RWPE1 (cell line): ENCODE measurements at regions not wholly inside any gene's neighbourhood (a gene's known extent, or its start where the extent isn't known, plus 50 kb on each side); places are given as distances from the start of the nearest gene placed in this dataset.
"Not testable (repeated sequence)": the region's sequence is repeated elsewhere in the genome, so short reads cannot be mapped to it uniquely, and the experiment has no call there.

Source experiments
- CTCF ChIA-PET: fragments of 350-600 bp; sonication (Branson Sonifier 250); formaldehyde crosslinking; extraction: SDS; loops from one replicate; lab custom pipeline; 2021; lab: Yijun Ruan, JAX
- POLR2A ChIA-PET: fragments of 400-600 bp; formaldehyde crosslinking; extraction: SDS; loops from one replicate; lab custom pipeline; 2020; ENCODE audit warnings: antibody characterized with exemption; ENCODE audit not compliant: low non-redundant PET; lab: Yijun Ruan, JAX
- DNase-seq: peaks from one replicate; pipeline ENCODE4 v3.0.0; 2012; ENCODE audit warnings: low spot score
- H3K27ac ChIP-seq: fragments of 450-650 bp; 2 replicates; pipeline ENCODE4 v1.5.1; 2017
- TF ChIP-seq, protein P1 (sequence below): fragments of 450-650 bp; conservative IDR thresholded peaks from 2 replicates; pipeline ENCODE4 v1.5.1; 2017; ENCODE audit warnings: low read depth, mild to moderate bottlenecking

DNA sequence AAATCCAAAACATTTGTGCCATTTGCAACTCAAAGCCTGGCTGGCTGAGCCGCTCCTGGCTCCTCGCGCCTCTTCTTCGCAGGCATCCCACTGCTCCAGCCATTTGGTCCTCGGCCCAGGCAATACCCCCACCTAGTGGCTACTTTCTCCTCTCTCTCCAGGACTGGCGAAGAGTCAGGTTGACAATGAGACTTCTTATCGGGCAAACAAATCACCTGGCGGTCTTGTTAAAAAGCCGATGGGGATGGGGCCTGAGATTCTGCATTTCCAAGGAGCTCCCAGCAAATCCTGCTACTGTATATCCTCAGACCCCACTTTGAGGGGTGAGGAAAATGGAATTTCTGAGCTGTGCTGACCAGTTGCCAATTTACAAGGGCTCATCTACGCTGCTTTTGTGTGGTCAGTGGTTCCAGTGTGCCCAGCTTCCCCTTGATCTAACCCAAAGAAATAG is 89.0 kb downstream of the ISX start:
- no peak overlapping the region for H3K27ac ChIP-seq
- TF ChIP-seq, protein P1, sequence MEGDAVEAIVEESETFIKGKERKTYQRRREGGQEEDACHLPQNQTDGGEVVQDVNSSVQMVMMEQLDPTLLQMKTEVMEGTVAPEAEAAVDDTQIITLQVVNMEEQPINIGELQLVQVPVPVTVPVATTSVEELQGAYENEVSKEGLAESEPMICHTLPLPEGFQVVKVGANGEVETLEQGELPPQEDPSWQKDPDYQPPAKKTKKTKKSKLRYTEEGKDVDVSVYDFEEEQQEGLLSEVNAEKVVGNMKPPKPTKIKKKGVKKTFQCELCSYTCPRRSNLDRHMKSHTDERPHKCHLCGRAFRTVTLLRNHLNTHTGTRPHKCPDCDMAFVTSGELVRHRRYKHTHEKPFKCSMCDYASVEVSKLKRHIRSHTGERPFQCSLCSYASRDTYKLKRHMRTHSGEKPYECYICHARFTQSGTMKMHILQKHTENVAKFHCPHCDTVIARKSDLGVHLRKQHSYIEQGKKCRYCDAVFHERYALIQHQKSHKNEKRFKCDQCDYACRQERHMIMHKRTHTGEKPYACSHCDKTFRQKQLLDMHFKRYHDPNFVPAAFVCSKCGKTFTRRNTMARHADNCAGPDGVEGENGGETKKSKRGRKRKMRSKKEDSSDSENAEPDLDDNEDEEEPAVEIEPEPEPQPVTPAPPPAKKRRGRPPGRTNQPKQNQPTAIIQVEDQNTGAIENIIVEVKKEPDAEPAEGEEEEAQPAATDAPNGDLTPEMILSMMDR: peak; percentile 76
- ChIA-PET POLR2A (no interaction called here), CTCF (interaction anchor here (0.6 to 1.1 kb wide), 2 partner anchors 1232 to 1777 kb away, joined by 3 read pairs; no protein-coding TSS in a partner anchor)
- peak; percentile 39 for DNase-seq

DNA sequence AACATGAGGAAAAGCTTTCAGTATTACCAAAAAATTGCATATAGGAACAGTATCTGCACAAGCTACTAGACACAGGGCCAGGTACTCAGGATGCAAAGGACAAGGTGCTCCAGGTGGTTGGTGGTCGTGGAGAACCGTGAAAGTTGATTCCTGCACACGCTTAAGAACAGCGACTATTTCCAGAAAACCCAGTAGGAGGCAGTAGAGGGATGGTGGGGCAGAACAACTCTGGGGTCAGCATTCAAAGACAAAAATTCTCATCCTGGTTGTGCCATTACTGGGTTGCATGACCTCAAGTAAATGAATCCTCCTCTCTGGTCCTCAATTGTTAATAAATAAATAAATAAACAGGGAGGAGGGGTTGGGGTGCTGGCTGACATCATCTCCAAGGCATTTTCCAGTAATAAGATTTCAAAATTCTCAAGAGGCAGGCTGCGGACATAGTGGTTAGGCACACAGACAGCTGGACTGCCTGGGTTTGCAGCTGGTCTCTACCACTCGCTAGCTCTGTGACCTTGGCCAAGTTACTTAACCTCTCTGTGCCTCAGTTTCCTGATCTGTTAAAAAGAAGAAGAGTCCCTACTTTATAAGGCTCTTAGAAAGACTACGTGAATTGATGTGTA is 89.6 kb downstream of the ISX start:
- no peak for DNase-seq
- TF ChIP-seq, protein P1: no peak
- ChIA-PET CTCF (interaction anchor here (0.5 to 1.1 kb wide), 3 partner anchors 300 to 1778 kb away, joined by 3 to 6 read pairs (median 3); no protein-coding TSS in a partner anchor), POLR2A (no interaction called here)
- H3K27ac ChIP-seq: no peak overlapping the region

DNA sequence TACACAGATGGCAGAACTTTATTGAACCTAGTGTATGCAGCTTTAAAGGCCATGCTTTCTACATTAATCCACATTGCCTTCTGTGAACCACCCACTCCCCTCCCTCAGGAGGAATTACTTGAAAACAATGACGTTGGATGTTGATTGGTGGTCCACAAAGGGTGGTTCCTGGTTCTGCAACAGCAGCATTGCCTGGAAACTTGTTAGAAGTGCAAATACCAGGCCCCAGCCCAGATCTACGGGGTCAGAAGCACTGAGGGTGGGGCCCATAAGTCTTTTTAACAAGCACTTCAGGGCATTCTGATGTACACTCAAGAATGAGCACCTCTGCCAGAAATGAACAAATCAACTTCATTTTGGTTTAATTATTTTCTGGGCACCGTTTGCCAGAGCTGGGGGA is 91.0 kb downstream of the ISX start:
- POLR2A ChIA-PET: no interaction called here
- H3K27ac ChIP-seq: no peak overlapping the region
- CTCF ChIA-PET: no interaction called here
- TF ChIP-seq, protein P1: no peak
- DNase-seq: no peak

DNA sequence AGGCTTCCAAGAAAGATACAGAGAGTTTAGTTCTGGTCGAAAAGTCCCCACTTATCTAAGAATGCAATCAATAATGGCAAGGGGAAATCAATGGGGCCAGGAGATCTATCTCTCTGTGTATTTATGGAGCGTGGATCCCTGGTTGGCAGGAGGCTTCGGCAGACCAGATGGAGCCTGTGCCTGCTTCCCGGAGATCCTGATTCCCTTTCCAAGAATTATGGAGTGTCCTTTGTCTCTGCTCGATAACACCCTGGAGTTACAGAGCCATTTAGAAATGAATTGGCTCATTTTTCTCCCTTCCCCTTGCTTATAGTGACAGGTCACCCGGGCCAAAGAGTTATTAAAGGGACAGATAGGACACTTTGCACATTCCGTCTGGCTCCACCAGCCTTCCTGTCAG is 92.4 kb downstream of the ISX start:
- DNase-seq: no peak
- CTCF ChIA-PET: interaction anchor here (1.4 kb wide), 1 partner anchor 73 kb away, joined by 5 read pairs; no protein-coding TSS in a partner anchor
- POLR2A ChIA-PET: no interaction called here
- TF ChIP-seq, protein P1: no peak
- no peak overlapping the region for H3K27ac ChIP-seq

DNA sequence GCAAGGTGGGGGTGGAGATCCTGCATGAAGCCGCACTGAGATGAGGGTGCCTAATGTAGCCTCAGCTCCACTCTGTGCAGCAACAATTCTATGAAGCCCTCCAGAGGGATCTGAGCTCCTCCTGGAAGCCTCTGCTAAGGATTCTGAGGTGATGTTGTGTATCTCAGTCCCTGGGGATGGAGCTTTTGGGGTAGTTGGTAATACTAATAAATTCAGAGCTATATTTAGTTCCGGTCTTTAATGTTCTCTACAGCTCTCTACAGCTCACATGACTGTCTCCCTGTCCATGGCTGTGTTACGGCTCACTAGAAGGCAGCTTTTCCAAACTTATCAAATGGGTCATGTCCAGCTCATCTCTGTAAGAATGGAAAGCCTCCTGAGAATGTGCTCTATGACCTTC is 93.4 kb downstream of the ISX start:
- CTCF ChIA-PET: interaction anchor here (1.4 kb wide), 1 partner anchor 72 kb away, joined by 5 read pairs; no protein-coding TSS in a partner anchor
- POLR2A ChIA-PET: interaction anchor here (0.6 kb wide), 1 partner anchor 109 kb away, joined by 3 read pairs; no protein-coding TSS in a partner anchor
- no peak overlapping the region for H3K27ac ChIP-seq
- no peak for DNase-seq
- TF ChIP-seq, protein P1: no peak

DNA sequence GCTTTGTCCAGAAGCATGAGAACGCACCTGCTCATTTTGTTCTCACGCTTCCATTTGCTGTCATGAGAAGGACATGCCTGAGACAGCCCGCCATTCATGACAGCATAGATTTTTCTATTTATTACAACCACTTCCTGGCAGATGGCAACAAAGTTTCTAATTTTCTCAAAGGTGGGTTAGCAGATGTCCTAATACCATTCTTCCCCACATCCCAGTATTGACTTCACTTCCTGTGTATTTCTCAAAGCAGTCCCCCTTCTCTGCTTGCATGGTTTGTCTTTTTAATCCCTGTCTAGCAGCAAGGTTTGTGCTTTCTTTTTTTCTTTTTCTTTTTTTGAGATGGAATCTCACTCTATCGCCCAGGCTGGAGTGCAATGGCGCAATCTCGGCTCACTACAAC is 94.3 kb downstream of the ISX start:
- TF ChIP-seq, protein P1: no peak
- no peak overlapping the region for H3K27ac ChIP-seq
- ChIA-PET POLR2A (no interaction called here), CTCF (no interaction called here)
- DNase-seq: no peak

DNA sequence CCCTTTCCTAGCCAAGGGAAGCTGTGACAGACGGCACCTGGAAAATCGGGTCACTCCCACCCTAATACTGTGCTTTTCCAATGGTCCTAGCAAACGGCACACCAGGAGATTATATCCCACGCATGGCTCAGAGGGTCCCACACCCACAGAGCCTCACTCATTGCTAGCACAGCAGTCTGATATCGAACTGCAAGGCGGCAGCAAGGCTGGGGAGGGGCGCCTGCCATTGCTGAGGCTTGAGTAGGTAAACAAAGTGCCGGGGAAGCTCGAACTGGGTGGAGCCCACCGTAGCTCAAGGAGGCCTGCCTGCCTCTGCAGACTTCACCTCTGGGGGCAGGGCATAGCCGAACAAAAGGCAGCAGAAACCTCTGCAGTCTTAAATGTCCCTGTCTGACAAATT is 91.4 kb upstream of the HMGXB4 start:
- POLR2A ChIA-PET, CTCF ChIA-PET, DNase-seq, H3K27ac ChIP-seq: not testable (repeated sequence)
